IMR-90 (cell line): ENCODE measurements at regions not wholly inside any gene's neighbourhood (a gene's known extent, or its start where the extent isn't known, plus 50 kb on each side); places are given as distances from the start of the nearest gene placed in this dataset.

ENCODE experiments used
- ATAC-seq: fragments of 200-7000 bp; cut with Tn5 transposase; 2 replicates; pipeline ENCODE4 v1.9.1; 2020; ENCODE audit warnings: low read depth, mild to moderate bottlenecking, moderate library complexity
- BruUV-seq: library from RNA; stranded (reverse); fragments of 400-500 nt; replicated peaks from 2 replicates; lab custom pipeline; 2021; lab: Mats Ljungman, UMichigan
- CTCF ChIA-PET: fragments of 300-600 bp; formaldehyde crosslinking; extraction: SDS; loops from one replicate; lab custom pipeline; 2021; ENCODE audit warnings: antibody characterized with exemption; lab: Yijun Ruan, JAX
- POLR2A ChIA-PET: fragments of 300-600 bp; sonication (Branson Sonifier 250); formaldehyde crosslinking; loops from one replicate; lab custom pipeline; 2022; ENCODE audit warnings: antibody characterized with exemption; ENCODE audit not compliant: unreplicated experiment; lab: Charles Lee
- DNase-seq: peaks from one replicate; pipeline ENCODE4 v3.0.0; 2013
- H2AFZ ChIP-seq: replicated peaks from 2 replicates; pipeline ENCODE3; 2013; ENCODE audit warnings: low read length, mild to moderate bottlenecking; ENCODE audit not compliant: poor library complexity
- H2AK5ac ChIP-seq: 2 replicates; pipeline ENCODE4 v1.6.1; 2013; ENCODE audit warnings: low read depth, low read length, inconsistent platforms
- H2AK9ac ChIP-seq: replicated peaks from 2 replicates; pipeline ENCODE3; 2013; ENCODE audit warnings: mild to moderate bottlenecking, low read depth, low read length, moderate library complexity; ENCODE audit not compliant: poor library complexity
- H2BK120ac ChIP-seq: 2 replicates; pipeline ENCODE4 v1.6.1; 2013; ENCODE audit warnings: low read depth, low read length, inconsistent platforms
- H2BK15ac ChIP-seq: 3 replicates; pipeline ENCODE4 v1.6.1; 2013; ENCODE audit warnings: low read depth, low read length, inconsistent platforms
- H2BK20ac ChIP-seq: 2 replicates; pipeline ENCODE4 v1.6.1; 2013; ENCODE audit warnings: low read depth, mild to moderate bottlenecking, inconsistent platforms, low read length, moderate library complexity
- H2BK5ac ChIP-seq: 2 replicates; pipeline ENCODE4 v1.6.1; 2013; ENCODE audit warnings: mild to moderate bottlenecking, low read depth, low read length, inconsistent platforms; ENCODE audit not compliant: poor library complexity, severe bottlenecking
- H3K14ac ChIP-seq: replicated peaks from 2 replicates; pipeline ENCODE4 v1.6.1; 2013; ENCODE audit warnings: low read depth, low read length, inconsistent platforms
- H3K18ac ChIP-seq: 2 replicates; pipeline ENCODE4 v1.6.1; 2013; ENCODE audit warnings: low read depth, low read length, control low read depth
- H3K23ac ChIP-seq: 2 replicates; pipeline ENCODE4 v1.6.1; 2013; ENCODE audit warnings: low read depth, low read length, inconsistent platforms
- H3K27ac ChIP-seq: 2 replicates; pipeline ENCODE4 v1.5.1; 2013; ENCODE audit warnings: mild to moderate bottlenecking, control low read depth, low read length; ENCODE audit not compliant: insufficient read depth
- H3K27me3 ChIP-seq: 2 replicates; pipeline ENCODE4 v1.6.1; 2013; ENCODE audit warnings: low read length; ENCODE audit not compliant: control insufficient read depth, insufficient read depth
- H3K36me3 ChIP-seq: 2 replicates; pipeline ENCODE4 v1.6.1; 2013; ENCODE audit warnings: low read length, mixed read lengths; ENCODE audit not compliant: control insufficient read depth, insufficient read depth
- H3K4ac ChIP-seq: 2 replicates; pipeline ENCODE4 v1.6.1; 2013; ENCODE audit warnings: low read depth, low read length, inconsistent platforms
- H3K4me1 ChIP-seq: 2 replicates; pipeline ENCODE4 v1.6.1; 2013; ENCODE audit warnings: low read length, mixed read lengths; ENCODE audit not compliant: control insufficient read depth, insufficient read depth
- H3K4me2 ChIP-seq: 2 replicates; pipeline ENCODE4 v1.6.1; 2013; ENCODE audit warnings: low read depth, mild to moderate bottlenecking, control low read depth, low read length, moderate library complexity
- H3K4me3 ChIP-seq: 2 replicates; pipeline ENCODE4 v1.5.1; 2013; ENCODE audit warnings: low read depth, mild to moderate bottlenecking, control low read depth, low read length, moderate library complexity; ENCODE audit not compliant: insufficient read depth
- H3K56ac ChIP-seq: 2 replicates; pipeline ENCODE4 v1.6.1; 2013; ENCODE audit warnings: low read length, inconsistent platforms; ENCODE audit not compliant: insufficient read depth; ENCODE audit errors: extremely low read depth
- H3K79me1 ChIP-seq, 2 experiments: 2 replicates each; pipeline ENCODE4 v1.6.1; 2013; ENCODE audit warnings: low read length in 2 of 2, inconsistent platforms in 1 of 2, low read depth in 1 of 2
- H3K9ac ChIP-seq: 2 replicates; pipeline ENCODE4 v1.6.1; 2013; ENCODE audit warnings: low read depth, low read length, control low read depth
- H3K9me1 ChIP-seq: 2 replicates; pipeline ENCODE4 v1.6.1; 2013; ENCODE audit warnings: low read length, inconsistent platforms; ENCODE audit not compliant: insufficient read depth
- H3K9me3 ChIP-seq: 2 replicates; pipeline ENCODE4 v1.6.1; 2013; ENCODE audit warnings: low read length; ENCODE audit not compliant: control insufficient read depth, insufficient read depth
- H4K20me1 ChIP-seq: 2 replicates; pipeline ENCODE4 v1.6.1; 2013; ENCODE audit warnings: low read length, inconsistent platforms; ENCODE audit not compliant: insufficient read depth
- H4K5ac ChIP-seq: 2 replicates; pipeline ENCODE4 v1.6.1; 2013; ENCODE audit warnings: mild to moderate bottlenecking, low read depth, low read length, control low read depth
- H4K8ac ChIP-seq, 2 experiments: 2 replicates each; pipeline ENCODE4 v1.6.1; 2013; ENCODE audit warnings: low read depth in 2 of 2, low read length in 2 of 2, control low read depth in 1 of 2, inconsistent platforms in 1 of 2
- H4K91ac ChIP-seq: 2 replicates; pipeline ENCODE4 v1.6.1; 2013; ENCODE audit warnings: low read depth, low read length, inconsistent platforms; ENCODE audit not compliant: insufficient read depth
- BHLHE40 ChIP-seq: fragments of 150-350 bp; IDR thresholded peaks from 2 replicates; pipeline ENCODE4 v1.6.1; 2016; ENCODE audit warnings: mild to moderate bottlenecking, low read depth, low read length
- CEBPB ChIP-seq: IDR thresholded peaks from 2 replicates; pipeline ENCODE4 v1.6.1; 2012; ENCODE audit warnings: low read depth, low read length, improper control_type of control experiment
- CHD1 ChIP-seq: IDR thresholded peaks from 2 replicates; pipeline ENCODE4 v1.6.1; 2012; ENCODE audit warnings: low read depth, low read length, improper control_type of control experiment
- CTCF ChIP-seq: conservative IDR thresholded peaks from 2 replicates; pipeline ENCODE4 v1.5.1; 2012; ENCODE audit warnings: mild to moderate bottlenecking, low read depth, low read length, improper control_type of control experiment
- ELK1 ChIP-seq: fragments of 150-350 bp; IDR thresholded peaks from 2 replicates; pipeline ENCODE4 v1.6.1; 2016; ENCODE audit warnings: low read depth, mild to moderate bottlenecking, low read length, moderate library complexity, borderline replicate concordance
- FOS ChIP-seq: fragments of 150-350 bp; IDR thresholded peaks from 2 replicates; pipeline ENCODE4 v1.6.1; 2016; ENCODE audit warnings: low read depth, low read length
- MAFK ChIP-seq: IDR thresholded peaks from 2 replicates; pipeline ENCODE4 v1.6.1; 2012; ENCODE audit warnings: low read depth, low read length, improper control_type of control experiment
- MAZ ChIP-seq: IDR thresholded peaks from 2 replicates; pipeline ENCODE4 v1.6.1; 2012; ENCODE audit warnings: low read depth, mild to moderate bottlenecking, low read length, improper control_type of control experiment, moderate library complexity, borderline replicate concordance
- MXI1 ChIP-seq: IDR thresholded peaks from 2 replicates; pipeline ENCODE4 v1.6.1; 2012; ENCODE audit warnings: low read depth, mild to moderate bottlenecking, low read length, moderate library complexity, borderline replicate concordance
- NFE2L2 ChIP-seq: fragments of 150-350 bp; IDR thresholded peaks from 2 replicates; pipeline ENCODE4 v1.6.1; 2016; ENCODE audit warnings: low read depth, mild to moderate bottlenecking, low read length
- POLR2A ChIP-seq: IDR thresholded peaks from 2 replicates; pipeline ENCODE4 v1.6.1; 2012; ENCODE audit warnings: mild to moderate bottlenecking, low read depth, low read length
- RAD21 ChIP-seq: IDR thresholded peaks from 2 replicates; pipeline ENCODE4 v1.6.1; 2012; ENCODE audit warnings: low read length, improper control_type of control experiment
- RCOR1 ChIP-seq: IDR thresholded peaks from 2 replicates; pipeline ENCODE4 v1.6.1; 2012; ENCODE audit warnings: mild to moderate bottlenecking, low read length, improper control_type of control experiment; ENCODE audit not compliant: insufficient replicate concordance
- RFX5 ChIP-seq: IDR thresholded peaks from 2 replicates; pipeline ENCODE4 v1.8.0; 2012; ENCODE audit warnings: low read depth, mild to moderate bottlenecking, low read length, moderate library complexity
- SMC3 ChIP-seq: fragments of 150-350 bp; IDR thresholded peaks from 2 replicates; pipeline ENCODE4 v1.6.1; 2016; ENCODE audit warnings: low read depth, mild to moderate bottlenecking, antibody characterized with exemption, low read length, moderate library complexity
- USF2 ChIP-seq: fragments of 150-350 bp; IDR thresholded peaks from 2 replicates; pipeline ENCODE4 v1.6.1; 2017; ENCODE audit warnings: mild to moderate bottlenecking, antibody characterized with exemption, low read length, low read depth
- WGBS, 2 experiments: methylation state at CpG; one replicate each; pipeline versions ENCODE4 v1.1.5 to v1.1.7; 2013; ENCODE audit warnings: missing lambda C conversion rate in 2 of 2; ENCODE audit not compliant: insufficient read length in 1 of 2; ENCODE audit errors: extremely low coverage in 2 of 2; 5-methylcytosine and 5-hydroxymethylcytosine counted together
- dilution Hi-C: fragments of 300-500 bp; cut with HindIII; formaldehyde crosslinking; loops from one replicate; pipeline ENCODE4 v1.14.3; 2018; ENCODE audit warnings: low sequenced_read_pairs; ENCODE audit not compliant: unreplicated experiment
- in situ Hi-C: fragments of 300-500 bp; cut with MboI; formaldehyde crosslinking; loops from 3 replicates; pipeline ENCODE4 v1.14.3; 2019; ENCODE audit warnings: low sequenced_read_pairs, inconsistent platforms, mixed read lengths
- intact Hi-C: fragments of 100-400 bp; cut with micrococcal nuclease; formaldehyde crosslinking; loops from 2 replicates; pipeline ENCODE4 v1.10.0; 2022

GRCh38 chr12:128043317-128043716 is 223.7 kb upstream of the TMEM132C start:
- H4K8ac ChIP-seq, result no peak overlapping the region
- no peak for ATAC-seq
- no peak overlapping the region for H3K14ac ChIP-seq
- no peak overlapping the region for H2BK15ac ChIP-seq
- no peak overlapping the region for H3K23ac ChIP-seq
- no peak overlapping the region for H2BK120ac ChIP-seq
- H3K4me1 ChIP-seq, result no peaks in the 10 kb centered on the region
- no peak overlapping the region for H3K4me2 ChIP-seq
- H3K9me1 ChIP-seq, result no peaks in the 10 kb centered on the region
- in situ Hi-C loops, result no loop called here
- ChIA-PET CTCF (no interaction called here), POLR2A (no interaction called here)
- no peaks in the 10 kb centered on the region for H4K20me1 ChIP-seq
- no peaks in the 10 kb centered on the region for H3K27me3 ChIP-seq
- H2AFZ ChIP-seq, result no peak overlapping the region
- intact Hi-C loops, result no loop called here
- no peak overlapping the region for H4K91ac ChIP-seq
- H3K4ac ChIP-seq, result no peak overlapping the region
- no peaks in the 10 kb centered on the region for H3K79me1 ChIP-seq
- H4K5ac ChIP-seq, result no peak overlapping the region
- no peak for DNase-seq
- H2BK5ac ChIP-seq, result no peak overlapping the region
- H3K18ac ChIP-seq, result no peak overlapping the region
- no peak overlapping the region for H3K56ac ChIP-seq
- no peak overlapping the region for H2AK9ac ChIP-seq
- TF ChIP-seq MAZ (no peak), USF2 (no peak), RAD21 (no peak), CTCF (no peak), SMC3 (no peak), NFE2L2 (no peak), MAFK (no peak), CEBPB (no peak), BHLHE40 (no peak), RCOR1 (no peak), MXI1 (no peak), CHD1 (no peak), FOS (no peak), POLR2A (no peak), ELK1 (no peak), RFX5 (no peak)
- H3K4me3 ChIP-seq, result no peak overlapping the region
- no peaks in the 10 kb centered on the region for H3K36me3 ChIP-seq
- peaks cover 27% of the 10 kb centered on the region for H3K9me3 ChIP-seq
- no TSS peak for BruUV-seq
- H2BK20ac ChIP-seq, result no peak overlapping the region
- H3K9ac ChIP-seq, result no peak overlapping the region
- H2AK5ac ChIP-seq, result no peak overlapping the region
- H3K27ac ChIP-seq, result no peak overlapping the region
- WGBS, 2 experiments, result 57% methylated on average over 5 of the region's 7 CpGs; no CpG with 5 or more reads in 1 of the 2 experiments
- dilution Hi-C loops, result no loop called here
